CD4-positive, alpha-beta T cell treated with Interleukin-15 for 4 hours (primary cell): ENCODE measurements at regions not wholly inside any gene's neighbourhood (a gene's known extent, or its start where the extent isn't known, plus 50 kb on each side); places are given as distances from the start of the nearest gene placed in this dataset.

Experiments
- DNase-seq: peaks from one replicate; pipeline ENCODE4 v3.0.0-alpha.2; 2020; ENCODE audit warnings: low spot score

DNA sequence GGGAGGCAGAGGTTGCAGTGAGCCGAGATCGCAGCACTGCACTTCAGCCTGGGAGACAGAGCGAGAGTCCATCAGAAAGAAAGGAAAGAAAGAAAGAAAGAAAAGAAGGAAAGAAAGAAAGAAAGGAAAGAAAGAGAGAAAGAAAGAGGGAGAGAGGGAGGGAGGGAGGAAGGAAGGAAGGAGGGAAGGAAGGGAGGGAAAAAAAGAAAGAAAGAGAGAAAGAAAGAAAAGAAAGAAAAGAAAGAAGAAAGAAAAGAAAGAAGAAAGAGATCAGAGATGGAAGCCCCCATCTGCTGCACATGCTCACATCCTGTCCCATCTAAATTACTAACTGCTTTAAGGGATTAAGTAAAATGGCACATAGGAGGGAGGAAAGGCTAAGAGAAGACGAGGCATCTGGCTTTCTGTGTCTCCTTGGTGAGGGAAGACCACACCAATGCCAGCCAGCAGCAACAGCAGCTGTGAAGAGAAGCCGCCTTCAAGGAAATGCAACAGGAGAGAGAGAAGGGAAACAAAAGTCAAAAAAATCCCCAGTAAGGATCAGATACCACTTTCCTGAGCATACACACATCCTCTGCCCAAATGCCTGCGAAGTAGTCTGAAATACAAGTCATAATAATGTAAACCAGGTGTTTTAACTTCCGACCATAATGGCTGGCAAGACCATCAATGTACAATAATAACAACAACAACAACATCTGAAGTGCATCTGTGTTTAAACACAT, 300.2 kb upstream of the JARID2 start:
- no peak for DNase-seq

DNA sequence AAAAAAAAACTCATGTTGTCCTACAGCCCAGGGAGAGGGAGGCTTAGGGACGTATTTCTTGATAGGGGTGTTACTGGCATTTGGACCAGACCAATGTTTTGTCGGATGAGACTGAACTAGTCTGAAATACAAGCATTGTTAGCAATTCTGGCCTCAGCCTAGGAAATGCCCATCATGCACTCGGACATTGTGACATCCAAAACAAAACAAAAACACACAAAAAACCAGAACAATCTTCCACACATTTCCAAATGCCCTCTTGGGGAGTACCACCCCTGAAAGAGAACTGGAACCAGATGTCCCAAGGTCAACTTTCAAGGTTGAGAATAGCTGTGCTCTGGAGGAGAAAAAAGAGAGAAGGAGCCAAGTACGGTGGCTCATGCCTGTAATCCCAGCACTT, 299.1 kb upstream of the JARID2 start:
- no peak for DNase-seq

DNA sequence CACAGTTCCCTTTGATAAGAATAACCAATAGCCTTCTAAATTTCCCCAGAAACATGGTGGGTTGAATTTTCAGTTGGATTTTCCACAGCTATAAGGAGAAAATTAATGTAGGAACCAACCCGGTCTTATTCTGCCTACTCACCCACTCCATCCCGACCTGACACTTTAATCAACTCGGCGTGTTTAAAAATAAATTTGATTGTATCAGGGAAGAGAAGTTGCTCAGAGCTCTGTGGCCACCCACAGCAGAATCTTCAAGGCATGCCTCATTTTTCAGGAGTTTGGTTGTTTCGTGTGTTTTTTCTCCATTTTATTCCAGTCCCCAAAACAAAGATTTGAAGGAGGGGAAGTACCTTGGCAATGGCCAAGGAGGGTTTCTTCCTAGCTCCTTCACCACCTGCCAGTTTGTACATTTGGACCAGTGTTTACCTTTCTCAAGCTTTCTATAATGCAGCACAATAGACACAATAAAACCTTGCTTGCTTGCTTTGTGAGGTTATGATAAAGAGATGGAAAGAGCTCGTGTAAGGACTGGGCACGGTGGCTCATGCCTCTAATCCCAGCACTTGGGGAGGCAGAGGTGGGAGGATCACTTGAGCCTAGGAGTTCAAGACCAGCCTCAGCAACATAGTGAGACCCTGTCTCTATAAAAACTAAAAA, 297.2 kb upstream of the JARID2 start:
- no peak for DNase-seq

DNA sequence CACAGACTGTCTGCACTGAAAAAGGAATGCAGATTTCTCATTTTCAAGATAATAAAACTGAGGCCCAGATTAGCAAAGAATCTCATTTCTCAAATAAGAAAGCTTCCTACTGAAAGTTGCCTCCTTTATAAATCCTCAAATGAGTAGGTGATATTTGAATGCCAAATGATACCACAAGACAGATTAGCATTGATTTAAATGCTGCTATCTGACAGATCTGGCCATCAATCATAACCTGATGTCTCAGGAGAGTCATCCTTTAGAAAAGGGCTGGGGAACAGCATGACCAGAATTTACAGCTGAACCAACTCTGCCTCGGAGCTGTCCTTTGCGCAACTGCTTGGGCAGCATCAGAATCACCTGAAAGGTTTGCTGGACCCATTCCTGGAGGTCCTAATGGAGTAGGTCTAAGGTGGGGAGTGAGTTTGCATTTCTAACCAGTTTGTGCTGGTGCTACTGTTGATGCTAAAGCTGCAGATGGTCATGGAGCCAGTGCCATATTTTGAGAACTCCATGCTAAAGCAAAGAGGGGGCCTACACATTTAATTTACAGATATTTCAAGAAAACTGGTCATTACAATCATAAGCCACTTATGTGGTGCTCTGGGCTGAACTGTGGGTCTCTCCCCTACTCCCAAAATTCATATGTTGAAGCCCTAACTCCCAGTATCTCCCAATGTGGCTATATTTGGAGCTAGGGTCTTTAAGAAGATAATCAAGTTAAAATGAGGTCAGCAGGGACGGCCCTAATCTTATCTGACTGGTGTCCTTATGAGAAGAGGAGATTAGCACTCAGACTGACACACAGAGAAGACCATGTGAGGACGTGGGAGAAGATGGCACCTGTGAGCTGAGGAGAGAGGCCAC, 295.5 kb upstream of the JARID2 start:
- no peak for DNase-seq

DNA sequence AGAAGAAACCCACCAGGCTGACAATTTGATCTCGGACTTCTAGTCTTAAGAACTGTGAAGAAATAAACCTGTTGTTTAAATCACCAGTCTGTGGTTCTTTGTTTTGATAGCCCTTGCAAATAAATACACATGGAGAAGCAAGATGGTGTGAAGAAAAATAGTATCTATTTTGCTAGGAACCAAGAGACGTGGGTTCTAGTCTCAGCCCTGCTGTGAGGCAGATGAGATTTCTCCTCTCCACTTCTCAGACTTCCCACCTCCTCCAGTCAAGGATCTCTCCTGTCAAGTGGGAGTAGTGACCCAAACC, 294.9 kb upstream of the JARID2 start:
- no peak for DNase-seq

DNA sequence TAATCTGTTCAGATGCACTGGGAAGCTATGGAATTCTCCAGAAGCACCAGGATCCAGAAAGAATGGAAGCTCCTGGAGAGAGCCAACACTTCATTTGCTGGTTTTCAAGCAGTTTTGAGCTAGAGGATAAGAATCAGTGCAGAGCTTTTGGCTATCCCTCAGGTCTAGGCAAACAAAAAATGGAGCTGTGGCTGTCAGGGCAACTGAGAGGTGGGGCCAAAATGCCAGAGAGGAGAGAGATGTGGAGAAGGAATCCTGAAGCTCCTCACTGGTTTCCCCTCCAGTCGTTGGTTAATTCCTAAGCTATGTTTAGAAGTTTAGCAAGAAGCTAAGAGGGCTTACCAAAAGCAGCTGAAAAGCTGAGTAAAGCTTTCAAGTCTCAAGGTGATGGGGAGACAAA, 294.2 kb upstream of the JARID2 start:
- DNase-seq, result no peak

DNA sequence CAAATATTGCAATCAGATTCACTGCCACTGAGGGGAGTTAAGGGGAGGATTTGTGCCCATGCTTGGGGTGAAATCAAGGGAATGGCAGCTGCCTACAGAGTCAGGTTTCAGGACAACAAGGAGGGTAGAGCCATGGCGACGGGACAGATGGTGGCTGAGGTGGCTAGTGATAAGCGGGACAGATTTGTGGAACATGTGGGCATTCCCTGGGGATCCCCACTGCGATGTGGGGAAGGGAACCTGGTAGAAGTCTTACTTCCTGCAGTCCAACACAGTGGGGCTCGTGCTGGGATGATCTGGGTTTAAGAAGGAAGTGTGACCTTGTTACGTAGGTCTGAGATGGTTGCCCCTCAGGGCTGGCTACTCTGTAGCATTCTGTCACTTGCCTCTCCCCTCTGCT, 292.0 kb upstream of the JARID2 start:
- no peak for DNase-seq

DNA sequence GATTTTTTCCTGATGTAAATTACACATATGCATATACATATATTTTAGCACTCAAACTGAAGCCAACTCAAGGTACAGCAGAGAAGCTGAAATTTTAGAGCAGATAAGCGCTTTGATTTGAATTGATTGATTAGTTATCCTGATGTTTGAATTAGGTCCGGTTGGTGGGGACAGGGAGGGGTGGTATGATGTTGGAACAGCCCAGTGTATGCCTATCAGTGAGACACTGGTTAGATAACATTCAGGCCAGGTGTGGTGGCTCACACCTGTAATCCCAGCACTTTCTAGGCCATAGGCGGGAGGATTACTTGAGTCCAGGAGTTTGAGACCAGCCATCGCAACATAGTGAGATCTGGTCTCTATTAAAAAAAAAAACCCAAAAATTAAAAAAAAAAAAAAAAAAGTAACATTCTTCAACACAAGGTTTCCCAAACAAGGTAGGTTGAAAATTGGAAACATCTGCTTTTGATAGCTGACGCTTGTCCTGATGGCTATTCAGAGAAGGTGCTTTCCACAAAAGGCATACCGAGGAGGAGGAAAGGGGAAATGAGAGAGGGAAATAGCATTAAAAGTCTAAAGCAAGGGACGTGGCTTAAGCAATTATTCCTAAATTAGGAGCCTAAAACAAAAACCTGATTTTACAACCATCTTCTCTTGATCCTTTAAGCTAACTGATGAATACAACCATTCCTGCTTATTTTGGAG, 288.4 kb upstream of the JARID2 start:
- DNase-seq, result no peak

DNA sequence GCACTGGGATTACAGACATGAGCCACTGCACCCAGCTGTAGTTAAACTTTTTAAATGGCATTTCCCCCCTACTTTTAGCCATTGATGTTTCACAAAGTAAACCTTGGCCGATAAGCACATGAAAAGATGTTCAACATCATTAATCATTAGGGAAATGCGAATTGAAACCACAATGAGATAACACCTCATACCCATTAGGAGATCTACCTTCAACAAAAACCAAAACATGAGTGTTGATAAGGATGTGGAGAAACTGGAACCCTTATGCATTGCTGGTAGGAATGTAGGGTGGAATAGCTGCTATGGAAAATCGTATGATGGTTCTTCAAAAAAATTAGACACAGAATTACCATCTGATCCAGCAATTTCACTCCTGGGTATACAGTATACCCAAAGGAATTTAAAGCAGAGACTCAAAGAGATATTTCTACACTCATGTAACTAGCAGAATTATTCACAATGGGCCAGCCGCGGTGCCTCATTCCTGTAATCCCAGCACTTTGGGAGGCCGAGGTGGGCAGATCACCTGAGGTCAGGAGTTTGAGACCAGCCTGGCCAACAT, 286.5 kb upstream of the JARID2 start:
- DNase-seq, result no peak

DNA sequence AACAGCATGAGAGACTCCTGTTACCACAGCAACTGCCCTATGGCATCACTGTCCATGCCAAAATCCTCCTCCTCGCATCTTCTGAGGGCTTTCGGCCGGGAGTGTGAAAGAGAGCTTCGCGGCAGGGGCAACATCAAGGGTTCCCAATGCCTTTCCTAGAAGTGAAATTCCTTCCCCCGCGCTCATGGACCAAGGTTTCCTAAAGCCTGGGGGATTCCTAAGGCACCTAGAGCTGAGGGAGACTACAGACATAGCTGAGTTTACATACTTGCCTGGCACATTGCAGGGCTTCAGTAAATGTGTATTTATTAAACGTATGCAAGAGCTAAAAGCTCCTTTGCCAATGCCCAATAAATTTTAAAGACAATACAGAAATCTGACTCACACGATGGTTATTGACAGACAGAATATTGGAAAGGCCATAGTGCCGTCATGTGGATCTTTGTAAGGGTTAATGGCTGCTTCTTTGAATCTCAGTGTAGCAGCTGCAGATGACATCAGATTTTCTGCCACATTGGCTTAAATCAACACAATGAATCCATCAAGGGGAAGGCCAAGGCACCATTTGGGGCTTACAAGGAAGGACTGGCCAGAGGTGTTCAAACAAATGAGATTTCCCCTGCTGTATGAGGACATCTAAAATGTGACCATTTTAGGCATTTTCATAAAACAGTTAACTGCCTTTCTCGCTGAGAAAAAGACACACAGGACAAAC, 281.2 kb upstream of the JARID2 start:
- no peak for DNase-seq

DNA sequence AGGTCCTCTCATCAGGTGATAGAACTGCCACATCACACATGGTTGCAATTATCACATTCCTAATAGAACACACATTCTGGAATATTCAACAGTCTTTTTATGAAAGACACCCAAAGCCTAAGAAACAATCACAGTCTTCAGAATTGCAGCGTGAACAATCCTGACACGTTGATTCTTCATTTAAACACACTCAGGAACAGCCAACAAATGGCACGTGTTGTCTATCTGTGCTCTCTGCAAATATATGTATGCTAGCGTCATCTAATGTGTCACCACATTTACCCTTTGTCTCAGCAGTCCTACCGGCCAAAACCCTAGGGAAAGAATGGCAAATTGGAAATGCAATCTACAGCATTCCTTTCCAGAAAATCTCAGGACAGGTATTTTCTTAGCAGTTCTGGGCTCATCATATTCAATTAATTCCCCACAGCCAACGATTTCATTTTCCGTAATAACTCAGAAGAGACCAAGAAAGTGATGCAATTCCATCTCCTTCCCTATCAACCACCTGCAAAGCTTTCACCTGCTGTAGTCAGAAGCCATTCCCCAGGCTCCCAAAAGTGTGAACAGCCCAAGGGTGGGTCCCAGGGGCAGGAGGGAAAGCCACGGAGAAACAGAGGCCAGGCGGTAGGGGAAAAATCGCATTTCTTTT, 280.3 kb upstream of the JARID2 start:
- no peak for DNase-seq

DNA sequence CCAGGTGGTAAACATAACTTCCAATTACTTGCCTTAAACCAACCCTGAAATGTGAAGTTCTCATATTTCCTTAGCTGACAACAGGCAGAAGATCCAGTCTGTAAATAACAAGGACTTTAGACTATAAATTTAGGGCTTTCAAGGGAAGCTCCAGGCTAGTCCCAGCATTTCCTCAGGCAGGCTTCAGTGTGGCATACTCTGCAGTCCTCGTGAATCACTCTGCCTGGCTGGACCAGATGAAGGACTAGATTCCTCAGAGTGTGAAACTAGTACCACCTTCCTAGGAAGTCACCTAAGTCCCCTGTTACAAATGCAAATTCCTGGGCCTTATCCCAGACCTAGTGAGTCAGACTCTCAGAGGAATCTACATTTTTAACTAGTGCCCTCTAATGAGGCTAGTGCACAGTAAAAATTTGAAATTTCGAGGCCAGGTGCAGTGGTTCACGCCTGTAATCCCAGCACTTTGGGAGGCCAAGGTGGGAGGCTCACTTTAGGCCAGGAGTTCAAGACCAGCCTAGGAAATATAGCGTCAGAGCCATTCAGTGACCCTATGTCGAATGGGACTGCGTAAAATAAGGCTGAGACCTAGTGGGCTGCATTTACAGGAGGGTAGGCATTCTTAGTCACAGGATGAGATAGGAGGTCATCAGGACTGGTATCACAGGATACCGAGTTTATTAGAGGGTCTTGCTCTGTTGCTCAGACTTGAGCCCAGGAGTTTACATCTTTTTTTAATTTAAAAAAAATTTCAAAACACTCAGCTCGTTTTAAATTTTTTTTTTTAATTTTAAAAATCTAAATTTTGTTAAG, 279.6 kb upstream of the JARID2 start:
- DNase-seq, result no peak

DNA sequence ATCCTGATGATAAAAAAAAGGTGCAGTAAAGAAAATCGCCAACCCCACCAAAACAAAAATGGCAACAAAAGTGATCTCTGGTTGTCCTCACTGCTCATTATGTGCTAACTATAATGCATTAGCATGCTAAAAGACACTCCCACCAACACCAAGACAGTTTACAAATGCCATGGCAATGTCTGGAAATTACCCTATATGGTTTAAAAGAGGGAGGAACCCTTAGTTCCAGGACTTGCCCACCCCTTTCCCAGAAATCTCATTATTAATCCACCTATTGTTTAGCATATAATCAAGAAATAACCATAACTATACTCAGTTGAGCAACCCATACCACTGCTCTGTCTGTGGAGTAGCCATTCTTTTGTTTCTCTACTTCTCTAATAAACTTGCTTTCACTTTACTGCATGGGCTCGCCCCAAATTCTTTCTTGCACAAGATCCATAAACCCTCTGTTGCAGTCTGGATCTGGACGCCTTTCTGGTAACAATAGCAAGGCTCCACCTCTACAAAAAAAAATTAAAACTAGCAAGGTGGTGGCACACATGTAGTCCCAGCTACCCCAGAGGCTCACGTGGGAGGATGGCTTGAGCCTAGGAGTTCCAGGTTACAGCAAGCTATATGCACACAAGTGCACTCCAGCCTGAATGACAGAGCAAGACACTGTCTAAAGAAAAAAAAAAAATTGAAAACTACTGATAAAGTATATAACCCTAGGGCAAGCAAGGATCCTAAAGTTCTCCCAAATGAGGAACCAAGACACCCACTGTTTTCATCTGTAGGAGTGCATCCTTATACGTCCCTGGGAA, 278.8 kb upstream of the JARID2 start:
- DNase-seq, result no peak

DNA sequence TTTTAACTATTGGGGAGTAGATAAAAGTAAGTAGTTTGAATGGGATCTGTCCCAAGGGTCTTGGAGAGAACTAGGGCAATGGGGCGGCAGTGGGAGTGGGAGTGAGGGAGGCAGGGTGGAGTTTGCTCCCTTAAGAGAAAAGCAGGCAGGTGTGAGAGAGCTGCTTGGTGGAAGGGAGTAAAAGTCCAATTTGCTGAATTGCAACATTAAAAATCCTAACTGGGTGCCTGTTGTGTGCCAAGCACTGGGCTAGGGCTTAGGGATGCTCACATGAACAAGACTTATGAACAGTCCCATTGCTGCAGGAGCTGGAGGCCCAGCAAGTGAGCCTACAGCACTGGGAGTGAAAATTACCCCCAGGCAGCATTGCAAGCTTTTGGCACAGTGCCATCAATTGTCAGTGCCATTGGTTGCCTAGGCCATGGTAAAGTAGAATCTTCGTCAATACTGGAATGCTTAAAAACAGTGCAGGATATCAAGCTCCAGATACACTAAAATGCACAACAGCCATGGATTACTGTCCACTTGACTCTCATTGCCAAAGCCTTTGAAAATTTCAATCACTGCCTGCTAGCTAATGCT, 277.7 kb upstream of the JARID2 start:
- no peak for DNase-seq

DNA sequence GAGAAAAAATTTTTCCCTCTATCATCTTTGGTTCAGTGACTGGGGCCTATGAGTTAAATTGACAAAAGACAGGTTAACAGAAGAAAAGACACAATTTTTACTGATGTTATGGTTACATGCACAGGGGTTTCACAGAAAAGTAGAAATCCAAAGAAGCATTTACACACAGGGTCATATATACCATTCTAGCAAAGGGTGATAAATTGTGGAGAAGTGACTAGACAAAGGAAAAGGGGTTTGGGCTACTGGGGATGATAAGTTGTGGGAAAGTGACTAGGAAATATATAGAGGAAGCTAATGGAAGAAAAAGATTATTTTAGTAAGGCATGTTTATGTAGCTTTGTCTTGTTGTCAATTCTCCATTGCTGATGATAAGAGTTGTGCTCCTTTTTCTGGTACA, 276.7 kb upstream of the JARID2 start:
- no peak for DNase-seq

DNA sequence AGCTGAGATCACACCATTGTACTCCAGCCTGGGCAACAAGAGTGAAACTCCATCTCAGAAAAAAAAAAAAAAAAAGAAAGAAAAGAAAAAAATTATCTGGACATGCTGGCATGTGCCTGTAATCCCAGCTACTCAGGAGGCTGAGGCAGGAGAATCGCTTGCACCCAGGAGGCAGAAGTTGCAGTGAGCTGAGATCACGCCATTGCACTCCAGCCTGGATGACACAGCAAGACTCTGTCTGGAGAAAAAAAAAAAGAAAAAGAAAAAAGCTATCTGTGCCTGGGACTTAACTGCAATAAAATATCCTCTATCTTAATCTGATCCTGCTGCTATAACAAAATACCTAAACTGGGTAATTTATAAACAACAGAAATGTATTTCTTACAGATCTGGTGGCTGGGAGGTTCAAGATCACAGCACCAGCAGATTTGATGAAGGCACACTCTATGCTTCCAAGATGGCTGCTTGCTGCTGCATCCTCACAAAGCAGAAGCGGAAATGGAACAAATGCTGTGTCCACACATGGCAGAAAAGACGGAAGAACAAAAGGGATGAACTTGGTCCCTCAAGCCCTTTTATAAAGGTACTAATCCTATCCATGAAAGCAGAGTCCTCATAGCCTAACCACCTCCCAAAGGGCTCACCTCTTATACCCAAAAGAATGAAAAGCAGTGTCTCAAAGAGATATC, 273.3 kb upstream of the JARID2 start:
- DNase-seq, result no peak

DNA sequence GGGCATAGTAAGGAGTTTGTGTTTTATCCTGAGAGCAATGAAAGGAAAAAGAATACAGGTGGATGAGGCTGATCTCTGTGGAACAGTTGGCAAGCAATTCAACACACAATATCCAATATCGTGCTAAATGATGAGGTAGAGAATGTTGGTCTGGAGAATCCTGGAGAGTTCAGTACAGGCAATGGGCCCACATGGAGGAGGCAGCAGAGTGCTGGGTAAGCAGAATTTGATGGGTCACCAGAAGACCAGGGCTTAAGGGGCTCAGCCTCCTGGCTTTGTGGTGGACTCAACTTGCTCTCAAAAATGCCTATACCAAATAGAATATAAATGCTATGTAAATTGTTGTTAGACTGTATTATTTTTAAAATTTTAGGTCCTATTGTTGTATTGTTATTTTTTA, 271.5 kb upstream of the JARID2 start:
- no peak for DNase-seq

DNA sequence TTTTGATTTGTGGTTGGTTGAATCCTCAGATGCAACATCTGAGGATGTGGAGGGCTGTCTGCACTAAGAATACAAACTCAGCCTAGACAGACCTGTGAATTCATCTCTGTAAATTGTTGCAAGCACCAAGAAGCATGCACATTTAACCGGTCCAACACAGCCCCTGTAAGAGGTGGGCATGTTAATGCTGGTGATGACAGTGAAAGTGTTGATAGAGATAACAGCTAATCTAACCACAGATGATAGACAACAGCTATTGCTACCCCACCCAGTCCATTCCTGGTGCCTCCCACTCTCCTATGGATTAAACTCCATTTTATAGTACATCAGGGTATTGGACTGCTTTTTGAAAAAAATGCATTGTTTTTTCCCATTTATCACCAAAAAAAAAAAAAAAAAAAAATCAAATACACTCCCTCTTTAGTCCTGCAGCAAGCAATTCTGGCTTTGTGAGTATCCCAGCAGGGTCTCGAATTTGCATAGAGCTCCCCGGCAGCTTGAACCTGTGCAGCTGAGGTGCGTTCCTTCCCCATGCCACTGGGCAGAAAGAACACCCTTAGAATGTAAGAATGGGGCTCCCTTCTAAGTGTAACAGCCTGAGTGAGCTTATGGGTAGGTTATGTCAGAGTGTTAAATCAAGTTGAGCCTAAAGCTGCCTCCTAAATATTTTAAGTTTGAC, 270.9 kb upstream of the JARID2 start:
- no peak for DNase-seq
